GM23338 (cell line): ENCODE measurements at regions not wholly inside any gene's neighbourhood (a gene's known extent, or its start where the extent isn't known, plus 50 kb on each side); places are given as distances from the start of the nearest gene placed in this dataset.
"Not testable (repeated sequence)": the region's sequence is repeated elsewhere in the genome, so short reads cannot be mapped to it uniquely, and the experiment has no call there.

Experiments
- ATAC-seq: fragments of 200-7000 bp; cut with Tn5 transposase; 3 replicates; pipeline ENCODE4 v1.9.1; 2020
- DNase-seq: peaks from one replicate; pipeline ENCODE4 v3.0.0-alpha.2; 2015; ENCODE audit warnings: low spot score
- H2AFZ ChIP-seq: fragments of 200-600 bp; sonication (generic); 2 replicates; pipeline ENCODE4 v1.8.0; 2016; ENCODE audit warnings: antibody characterized with exemption, mild to moderate bottlenecking, moderate library complexity
- H3F3A ChIP-seq: fragments of 200-600 bp; sonication (generic); replicated peaks from 2 replicates; pipeline ENCODE4 v1.8.0; 2017; ENCODE audit warnings: antibody characterized with exemption, mixed run types, low read depth
- H3K27ac ChIP-seq: fragments of 200-600 bp; sonication (generic); 2 replicates; pipeline ENCODE4 v1.6.1; 2016; ENCODE audit warnings: low read depth
- H3K27me3 ChIP-seq: fragments of 200-600 bp; sonication (generic); 2 replicates; pipeline ENCODE4 v1.8.0; 2016; ENCODE audit warnings: mild to moderate bottlenecking, mixed run types, moderate library complexity; ENCODE audit not compliant: insufficient read depth
- H3K36me3 ChIP-seq: fragments of 200-600 bp; sonication (generic); 2 replicates; pipeline ENCODE4 v1.8.0; 2016; ENCODE audit warnings: mild to moderate bottlenecking; ENCODE audit not compliant: insufficient read depth
- H3K4me1 ChIP-seq: fragments of 200-600 bp; sonication (generic); 2 replicates; pipeline ENCODE4 v1.8.0; 2016; ENCODE audit warnings: mild to moderate bottlenecking, moderate library complexity; ENCODE audit not compliant: insufficient read depth
- H3K4me2 ChIP-seq: fragments of 200-600 bp; sonication (generic); 2 replicates; pipeline ENCODE4 v1.7.1; 2017; ENCODE audit warnings: mixed run types
- H3K4me3 ChIP-seq: fragments of 200-600 bp; sonication (generic); 2 replicates; pipeline ENCODE4 v1.6.1; 2016; ENCODE audit warnings: mixed run types
- H3K79me2 ChIP-seq: fragments of 200-600 bp; sonication (generic); replicated peaks from 2 replicates; pipeline ENCODE4 v1.8.0; 2017; ENCODE audit warnings: mild to moderate bottlenecking; ENCODE audit not compliant: insufficient read depth
- H3K9me2 ChIP-seq: fragments of 200-600 bp; sonication (generic); 2 replicates; pipeline ENCODE4 v1.8.0; 2017; ENCODE audit not compliant: insufficient read depth
- H4K20me1 ChIP-seq: fragments of 200-600 bp; sonication (generic); replicated peaks from 2 replicates; pipeline ENCODE4 v1.8.0; 2017; ENCODE audit warnings: mild to moderate bottlenecking; ENCODE audit not compliant: insufficient read depth
- H3K27ac Mint-ChIP-seq: 2 replicates; pipeline ENCODE4 v1.8.0; 2020; ENCODE audit warnings: inconsistent platforms, mild to moderate bottlenecking, moderate library complexity, mixed read lengths
- H3K27me3 Mint-ChIP-seq: 3 replicates; pipeline ENCODE4 v1.8.0; 2022; ENCODE audit warnings: low read depth, mild to moderate bottlenecking, moderate library complexity, mixed read lengths, inconsistent platforms; ENCODE audit not compliant: insufficient read depth, poor library complexity
- H3K36me3 Mint-ChIP-seq: 3 replicates; pipeline ENCODE4 v1.8.0; 2021; ENCODE audit warnings: low read depth, mild to moderate bottlenecking, inconsistent platforms, moderate library complexity, mixed read lengths
- H3K4me1 Mint-ChIP-seq: 3 replicates; pipeline ENCODE4 v1.8.0; 2020; ENCODE audit warnings: mild to moderate bottlenecking, inconsistent platforms, mixed read lengths
- H3K4me3 Mint-ChIP-seq: 3 replicates; pipeline ENCODE4 v1.8.0; 2021; ENCODE audit warnings: moderate library complexity, mild to moderate bottlenecking, inconsistent platforms, mixed read lengths
- H3K9me3 Mint-ChIP-seq: 3 replicates; pipeline ENCODE4 v1.8.0; 2020; ENCODE audit warnings: moderate library complexity, mild to moderate bottlenecking, inconsistent platforms, mixed read lengths
- CREB1 ChIP-seq: fragments of 250-450 bp; sonication (Bioruptor Pico); IDR thresholded peaks from 2 replicates; pipeline ENCODE4 v1.5.0; 2020; ENCODE audit warnings: low read depth, mild to moderate bottlenecking, moderate library complexity
- ZNF462 ChIP-seq: fragments of 250-450 bp; sonication (Bioruptor Pico); IDR thresholded peaks from 2 replicates; pipeline ENCODE4 v1.5.0; 2020; ENCODE audit warnings: mild to moderate bottlenecking, moderate library complexity

GRCh38 chr6:49304393-49304792, 158.7 kb downstream of the MMUT start:
- H3K9me3 Mint-ChIP-seq, H3K27ac Mint-ChIP-seq, DNase-seq, H3K27ac ChIP-seq, H3K4me3 Mint-ChIP-seq, H3K27me3 ChIP-seq, H3K4me1 ChIP-seq, H4K20me1 ChIP-seq, ATAC-seq, H2AFZ ChIP-seq, H3K79me2 ChIP-seq, H3F3A ChIP-seq, H3K4me3 ChIP-seq, H3K36me3 ChIP-seq, H3K27me3 Mint-ChIP-seq, H3K9me2 ChIP-seq, H3K4me2 ChIP-seq, H3K4me1 Mint-ChIP-seq: not testable (repeated sequence)
- peaks cover 19% of the 10 kb centered on the region; the same call in 1 of the 3 replicates for H3K36me3 Mint-ChIP-seq

- TF ChIP-seq CREB1 (CRISPR knock-in tag) (no peak), ZNF462 (no peak)
- Histone ChIP-seq H3F3A (no peaks in the 10 kb centered on the region), H2AFZ (no peak overlapping the region), H3K4me1 (no peaks in the 10 kb centered on the region), H3K36me3 (no peaks in the 10 kb centered on the region), H3K9me2 (no peaks in the 10 kb centered on the region), H3K4me2 (no peak overlapping the region), H3K79me2 (no peaks in the 10 kb centered on the region), H3K27ac (no peak overlapping the region), H4K20me1 (no peaks in the 10 kb centered on the region), H3K4me3 (no peak overlapping the region), H3K27me3 (no peaks in the 10 kb centered on the region)
- no peak overlapping the region for H3K27ac Mint-ChIP-seq
- ATAC-seq (no peak), DNase-seq (no peak)
- peaks cover 5% of the 10 kb centered on the region; the same call in 2 of the 3 replicates for H3K4me1 Mint-ChIP-seq
- H3K9me3 Mint-ChIP-seq = peaks cover 6% of the 10 kb centered on the region; the same call in 2 of the 3 replicates
- peaks cover 19% of the 10 kb centered on the region; the same call in 2 of the 3 replicates for H3K36me3 Mint-ChIP-seq
- H3K27me3 Mint-ChIP-seq = no peaks in the 10 kb centered on the region
- H3K4me3 Mint-ChIP-seq = no peak overlapping the region
Measured at GRCh38 chr6:49300911-49301310, 162.1 kb downstream of the MMUT start.
